Neural crest cell (in vitro differentiated cells): ENCODE measurements at regions not wholly inside any gene's neighbourhood (a gene's known extent, or its start where the extent isn't known, plus 50 kb on each side); places are given as distances from the start of the nearest gene placed in this dataset.
"Not testable (repeated sequence)": the region's sequence is repeated elsewhere in the genome, so short reads cannot be mapped to it uniquely, and the experiment has no call there.

Source experiments
- DNase-seq: peaks from one replicate; pipeline ENCODE4 v3.0.0; 2021; ENCODE audit warnings: low read depth, mixed read lengths, low spot score
- H3K27ac Mint-ChIP-seq: one replicate; pipeline ENCODE4 v1.8.0; 2021; ENCODE audit warnings: mild to moderate bottlenecking, mixed read lengths; ENCODE audit not compliant: unreplicated experiment
- H3K27me3 Mint-ChIP-seq: 2 replicates; pipeline ENCODE4 v1.8.0; 2021; ENCODE audit warnings: low read depth, mild to moderate bottlenecking, mixed read lengths
- H3K36me3 Mint-ChIP-seq: 2 replicates; pipeline ENCODE4 v1.8.0; 2021; ENCODE audit warnings: low read depth, mild to moderate bottlenecking, mixed read lengths
- H3K4me1 Mint-ChIP-seq: 2 replicates; pipeline ENCODE4 v1.8.0; 2021; ENCODE audit warnings: mixed read lengths
- H3K4me3 Mint-ChIP-seq: one replicate; pipeline ENCODE4 v1.8.0; 2021; ENCODE audit warnings: mild to moderate bottlenecking, mixed read lengths
- H3K9me3 Mint-ChIP-seq: 2 replicates; pipeline ENCODE4 v1.8.0; 2021; ENCODE audit warnings: mixed read lengths
- TF ChIP-seq, protein P1 (sequence below): fragments of 200-600 bp; sonication (generic); conservative IDR thresholded peaks from 2 replicates; pipeline ENCODE4 v1.5.0; 2021; ENCODE audit warnings: antibody characterized with exemption, mild to moderate bottlenecking

DNA sequence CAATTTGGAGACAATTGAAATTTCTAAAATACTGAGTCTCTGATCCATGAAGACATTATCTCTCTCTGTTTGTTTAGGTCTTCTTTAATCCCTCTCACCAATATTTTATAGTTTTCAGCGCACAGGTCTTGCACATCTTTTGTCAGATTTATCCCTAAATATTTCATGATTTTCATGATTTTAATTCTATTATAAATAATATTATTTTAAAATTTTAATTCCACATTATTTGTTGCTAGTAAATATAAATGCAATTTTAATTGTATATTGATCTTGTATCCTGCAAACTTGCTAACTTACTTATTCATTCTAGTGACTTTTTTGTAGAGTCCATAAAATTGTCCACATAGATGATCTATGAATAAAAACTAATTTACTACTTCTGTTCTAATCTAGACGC, 112.6 kb upstream of the TNPO1 start:
- Mint-ChIP-seq H3K27ac (no peak overlapping the region), H3K36me3 (no peaks in the 10 kb centered on the region), H3K4me1 (no peaks in the 10 kb centered on the region), H3K9me3 (peaks cover 2% of the 10 kb centered on the region), H3K27me3 (no peaks in the 10 kb centered on the region), H3K4me3 (no peak overlapping the region)
- DNase-seq, result no peak
- TF ChIP-seq, protein P1, sequence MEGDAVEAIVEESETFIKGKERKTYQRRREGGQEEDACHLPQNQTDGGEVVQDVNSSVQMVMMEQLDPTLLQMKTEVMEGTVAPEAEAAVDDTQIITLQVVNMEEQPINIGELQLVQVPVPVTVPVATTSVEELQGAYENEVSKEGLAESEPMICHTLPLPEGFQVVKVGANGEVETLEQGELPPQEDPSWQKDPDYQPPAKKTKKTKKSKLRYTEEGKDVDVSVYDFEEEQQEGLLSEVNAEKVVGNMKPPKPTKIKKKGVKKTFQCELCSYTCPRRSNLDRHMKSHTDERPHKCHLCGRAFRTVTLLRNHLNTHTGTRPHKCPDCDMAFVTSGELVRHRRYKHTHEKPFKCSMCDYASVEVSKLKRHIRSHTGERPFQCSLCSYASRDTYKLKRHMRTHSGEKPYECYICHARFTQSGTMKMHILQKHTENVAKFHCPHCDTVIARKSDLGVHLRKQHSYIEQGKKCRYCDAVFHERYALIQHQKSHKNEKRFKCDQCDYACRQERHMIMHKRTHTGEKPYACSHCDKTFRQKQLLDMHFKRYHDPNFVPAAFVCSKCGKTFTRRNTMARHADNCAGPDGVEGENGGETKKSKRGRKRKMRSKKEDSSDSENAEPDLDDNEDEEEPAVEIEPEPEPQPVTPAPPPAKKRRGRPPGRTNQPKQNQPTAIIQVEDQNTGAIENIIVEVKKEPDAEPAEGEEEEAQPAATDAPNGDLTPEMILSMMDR, result no peak

DNA sequence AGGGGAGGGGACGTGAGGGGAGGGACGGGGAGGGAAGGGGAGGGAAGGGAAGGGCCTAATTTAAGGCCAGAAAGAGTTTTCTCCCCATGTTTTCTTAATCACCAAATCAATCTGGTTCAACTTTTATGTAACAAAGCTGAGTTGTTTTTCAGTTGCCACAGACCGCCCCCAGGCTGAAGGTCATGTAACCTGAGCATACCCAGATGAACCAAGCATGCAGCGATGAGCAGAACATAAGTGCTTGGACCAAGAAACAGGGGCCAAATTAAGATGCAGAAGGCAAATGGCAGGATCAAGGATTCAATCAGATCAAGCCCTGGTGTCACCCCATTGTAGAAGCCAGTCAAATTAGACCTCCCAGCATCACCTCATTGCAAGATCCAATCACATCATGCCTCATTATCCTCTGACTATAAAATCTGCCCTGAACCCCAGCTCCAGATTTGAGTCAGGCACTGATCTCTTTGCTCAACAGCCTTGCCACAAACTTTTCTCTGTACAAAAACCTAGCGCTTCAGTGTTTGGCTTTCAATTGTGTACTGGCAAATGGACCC, 113.5 kb upstream of the TNPO1 start:
- peaks cover 2% of the 10 kb centered on the region for H3K9me3 Mint-ChIP-seq
- H3K27ac Mint-ChIP-seq, result no peak overlapping the region
- no peaks in the 10 kb centered on the region for H3K36me3 Mint-ChIP-seq
- H3K4me3 Mint-ChIP-seq, result no peak overlapping the region
- TF ChIP-seq, protein P1, result no peak
- no peaks in the 10 kb centered on the region for H3K4me1 Mint-ChIP-seq
- no peak for DNase-seq
- no peaks in the 10 kb centered on the region for H3K27me3 Mint-ChIP-seq

DNA sequence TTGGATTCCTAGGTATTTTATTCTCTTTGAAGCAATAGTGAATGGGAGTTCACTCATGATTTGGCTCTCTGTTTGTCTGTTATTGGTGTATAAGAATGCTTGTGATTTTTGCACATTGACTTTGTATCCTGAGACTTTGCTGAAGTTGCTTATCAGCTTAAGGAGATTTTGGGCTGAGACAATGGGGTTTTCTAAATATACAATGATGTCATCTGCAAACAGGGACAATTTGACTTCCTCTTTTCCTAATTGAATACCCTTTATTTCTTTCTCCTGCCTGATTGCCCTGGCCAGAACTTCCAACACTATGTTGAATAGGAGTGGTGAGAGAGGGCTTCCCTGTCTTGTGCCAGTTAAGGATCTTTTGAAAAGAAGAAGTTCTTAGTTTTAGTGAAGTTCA, 114.4 kb upstream of the TNPO1 start:
- not testable (repeated sequence) for H3K27me3 Mint-ChIP-seq, DNase-seq, H3K27ac Mint-ChIP-seq, H3K4me1 Mint-ChIP-seq, H3K9me3 Mint-ChIP-seq, H3K36me3 Mint-ChIP-seq, H3K4me3 Mint-ChIP-seq

DNA sequence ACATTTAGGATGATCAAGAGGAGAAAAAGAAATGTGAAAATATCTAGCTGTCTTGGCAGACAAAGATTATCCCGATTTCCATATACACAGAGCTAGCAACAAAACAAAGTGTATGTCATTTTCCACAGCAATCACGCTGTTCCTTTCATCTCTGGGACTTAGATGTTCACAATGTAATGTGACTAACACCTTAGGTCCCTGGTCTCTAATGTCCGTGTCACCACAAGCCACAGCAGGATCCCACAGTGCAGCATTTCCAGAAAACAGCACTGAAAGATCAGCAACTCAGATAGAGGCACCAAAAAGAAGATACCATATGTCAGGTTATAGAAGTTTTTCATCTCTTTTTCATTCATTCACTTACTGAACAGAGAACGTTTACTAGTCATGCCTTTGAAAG, 118.0 kb upstream of the TNPO1 start:
- Mint-ChIP-seq H3K27me3 (no peaks in the 10 kb centered on the region), H3K4me1 (no peaks in the 10 kb centered on the region), H3K9me3 (peaks cover 2% of the 10 kb centered on the region), H3K27ac (no peak overlapping the region), H3K4me3 (no peak overlapping the region), H3K36me3 (no peaks in the 10 kb centered on the region)
- no peak for DNase-seq
- TF ChIP-seq, protein P1, result no peak

DNA sequence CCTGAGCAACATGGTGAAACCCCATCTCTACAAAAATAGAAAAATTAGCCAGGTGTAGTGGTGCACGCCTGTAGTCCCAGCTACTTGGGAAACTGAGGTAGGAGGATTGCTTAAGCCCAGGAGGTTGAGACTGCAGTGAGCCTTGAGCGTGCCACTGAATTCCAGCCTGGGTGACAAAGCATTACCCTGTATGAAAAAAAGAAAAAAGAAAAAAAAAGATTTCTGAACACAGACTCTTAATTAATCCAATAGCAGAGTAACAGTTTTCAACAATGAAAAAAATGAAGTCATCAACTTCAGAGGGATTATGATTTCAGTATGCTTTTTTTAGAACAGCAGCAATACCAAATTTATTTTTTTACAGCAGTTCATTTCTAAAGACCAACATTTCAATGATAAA, 118.8 kb upstream of the TNPO1 start:
- no peak overlapping the region for H3K4me3 Mint-ChIP-seq
- H3K27ac Mint-ChIP-seq, result no peak overlapping the region
- peaks cover 2% of the 10 kb centered on the region for H3K9me3 Mint-ChIP-seq
- no peaks in the 10 kb centered on the region for H3K4me1 Mint-ChIP-seq
- H3K27me3 Mint-ChIP-seq, result no peaks in the 10 kb centered on the region
- TF ChIP-seq, protein P1, result no peak
- no peaks in the 10 kb centered on the region for H3K36me3 Mint-ChIP-seq
- no peak for DNase-seq

DNA sequence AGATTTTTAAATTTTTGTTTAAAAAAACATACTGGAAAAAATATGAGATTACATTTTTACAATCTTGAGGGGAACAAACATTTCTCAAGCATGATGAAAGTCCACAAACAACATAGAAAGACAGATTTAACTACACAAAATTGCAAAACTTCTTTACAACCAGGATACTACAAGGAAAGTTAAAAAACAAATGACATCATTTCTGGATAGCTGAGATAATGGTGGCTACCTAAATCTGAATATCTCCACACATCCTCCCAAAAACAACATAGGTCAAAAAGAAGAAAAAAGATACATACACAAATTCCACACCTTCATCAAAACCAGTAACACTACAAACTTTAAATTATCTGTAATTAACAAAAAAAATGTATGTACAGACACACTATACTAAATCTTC, 120.8 kb upstream of the TNPO1 start:
- no peaks in the 10 kb centered on the region for H3K9me3 Mint-ChIP-seq
- H3K27me3 Mint-ChIP-seq, result peaks cover 3% of the 10 kb centered on the region
- no peak for DNase-seq
- H3K4me1 Mint-ChIP-seq, result no peaks in the 10 kb centered on the region
- H3K4me3 Mint-ChIP-seq, result no peak overlapping the region
- H3K36me3 Mint-ChIP-seq, result no peaks in the 10 kb centered on the region
- H3K27ac Mint-ChIP-seq, result no peak overlapping the region
- TF ChIP-seq, protein P1, result no peak
